ENCODE measurements at regions not wholly inside any gene's neighbourhood (a gene's known extent, or its start where the extent isn't known, plus 50 kb on each side); places are given as distances from the start of the nearest gene placed in this dataset.

DNA sequence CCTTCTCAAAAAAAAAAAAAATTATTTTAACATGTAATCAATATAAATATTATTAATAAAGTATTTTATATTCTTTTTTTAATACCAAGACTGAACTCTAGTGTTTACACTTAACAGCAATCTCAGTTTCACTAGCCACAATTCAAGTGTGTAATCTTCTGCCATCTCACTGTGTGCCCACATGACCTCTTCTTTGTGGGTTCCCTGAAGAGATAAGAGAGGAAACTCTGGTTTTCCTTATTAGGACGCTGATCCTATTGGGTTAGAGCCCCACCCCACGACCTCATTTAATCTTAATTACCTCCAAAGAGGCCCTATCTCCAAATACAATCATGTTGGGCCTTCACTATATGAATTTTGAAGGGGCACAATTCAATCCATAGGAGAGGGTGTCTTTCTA lies 177.6 kb downstream of the STK31 start:
- WGBS, result 42% methylated on average over 2 of the region's 2 CpGs
- Histone ChIP-seq H3K27ac (no peak overlapping the region), H3K4me3 (no peak overlapping the region), H3K36me3 (no peaks in the 10 kb centered on the region), H3K9me3 (no peaks in the 10 kb centered on the region), H3K4me1 (replicated peaks) (no peaks in the 10 kb centered on the region), H3K27me3 (replicated peaks; ENCODE audit: insufficient read depth) (no peaks in the 10 kb centered on the region)
- intact Hi-C loops (cut with DNase I), result no loop called here
- DNase-seq (ENCODE audit: low spot score), result no peak
- TF ChIP-seq, protein P1, sequence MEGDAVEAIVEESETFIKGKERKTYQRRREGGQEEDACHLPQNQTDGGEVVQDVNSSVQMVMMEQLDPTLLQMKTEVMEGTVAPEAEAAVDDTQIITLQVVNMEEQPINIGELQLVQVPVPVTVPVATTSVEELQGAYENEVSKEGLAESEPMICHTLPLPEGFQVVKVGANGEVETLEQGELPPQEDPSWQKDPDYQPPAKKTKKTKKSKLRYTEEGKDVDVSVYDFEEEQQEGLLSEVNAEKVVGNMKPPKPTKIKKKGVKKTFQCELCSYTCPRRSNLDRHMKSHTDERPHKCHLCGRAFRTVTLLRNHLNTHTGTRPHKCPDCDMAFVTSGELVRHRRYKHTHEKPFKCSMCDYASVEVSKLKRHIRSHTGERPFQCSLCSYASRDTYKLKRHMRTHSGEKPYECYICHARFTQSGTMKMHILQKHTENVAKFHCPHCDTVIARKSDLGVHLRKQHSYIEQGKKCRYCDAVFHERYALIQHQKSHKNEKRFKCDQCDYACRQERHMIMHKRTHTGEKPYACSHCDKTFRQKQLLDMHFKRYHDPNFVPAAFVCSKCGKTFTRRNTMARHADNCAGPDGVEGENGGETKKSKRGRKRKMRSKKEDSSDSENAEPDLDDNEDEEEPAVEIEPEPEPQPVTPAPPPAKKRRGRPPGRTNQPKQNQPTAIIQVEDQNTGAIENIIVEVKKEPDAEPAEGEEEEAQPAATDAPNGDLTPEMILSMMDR (IDR thresholded peaks at IDR 0.05), result no peak
- TF ChIP-seq POLR2AphosphoS5 (IDR thresholded peaks at IDR 0.05), result no peak
- no peak for TF ChIP-seq POLR2A (IDR thresholded peaks at IDR 0.05)

DNA sequence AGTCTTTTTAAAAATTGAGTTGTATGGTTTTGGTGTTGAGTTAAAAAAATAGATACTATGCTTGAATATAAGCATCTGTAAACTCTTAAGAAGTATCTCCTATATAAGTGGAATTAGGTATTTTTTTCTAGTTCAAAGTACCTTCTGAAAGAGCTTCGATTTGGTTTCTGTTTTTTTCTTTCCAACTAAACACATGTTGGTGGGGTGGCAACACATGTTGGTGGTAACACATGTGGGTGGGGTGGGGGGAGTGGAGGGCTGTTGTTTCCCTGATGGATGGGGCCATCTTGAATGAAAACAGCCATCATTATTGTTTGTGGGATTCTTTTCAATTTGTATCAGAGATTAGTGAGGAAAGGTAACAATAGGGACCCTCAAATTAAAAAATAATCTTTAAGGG lies 178.9 kb downstream of the STK31 start:
- no peaks in the 10 kb centered on the region for H3K4me1 ChIP-seq (replicated peaks)
- no peaks in the 10 kb centered on the region for H3K36me3 ChIP-seq
- intact Hi-C loops (cut with DNase I), result no loop called here
- DNase-seq (ENCODE audit: low spot score), result no peak
- H3K27ac ChIP-seq, result no peak overlapping the region
- no peak overlapping the region for H3K4me3 ChIP-seq
- H3K9me3 ChIP-seq, result no peaks in the 10 kb centered on the region
- H3K27me3 ChIP-seq (replicated peaks; ENCODE audit: insufficient read depth), result no peaks in the 10 kb centered on the region
- TF ChIP-seq, protein P1 (IDR thresholded peaks at IDR 0.05), result no peak
- TF ChIP-seq POLR2AphosphoS5 (IDR thresholded peaks at IDR 0.05), result no peak
- TF ChIP-seq POLR2A (IDR thresholded peaks at IDR 0.05), result no peak
- 80% methylated on average over 1 of the region's 1 CpG for WGBS

DNA sequence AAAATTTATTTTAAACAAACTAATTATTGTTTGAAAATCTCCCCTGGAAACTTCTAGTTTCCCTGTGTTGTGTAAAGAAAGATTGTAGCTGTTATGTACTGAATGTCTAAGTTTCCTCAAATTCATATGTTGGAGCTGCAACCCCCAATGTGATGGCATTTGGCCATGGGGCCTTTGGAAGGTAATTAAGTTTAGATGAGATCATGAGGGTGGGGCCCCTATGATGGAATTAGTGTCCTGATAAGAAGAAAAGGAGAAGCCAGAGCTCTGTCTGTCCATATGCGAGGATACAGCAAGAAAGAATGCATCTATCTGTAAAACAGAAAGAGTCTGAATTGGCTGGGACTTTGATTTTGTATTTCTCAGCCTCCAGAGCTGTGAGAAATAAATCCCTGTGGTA lies 179.5 kb downstream of the STK31 start:
- 94% methylated on average over 1 of the region's 1 CpG for WGBS
- intact Hi-C loops (cut with DNase I), result no loop called here
- H3K4me1 ChIP-seq (replicated peaks), result no peaks in the 10 kb centered on the region

DNA sequence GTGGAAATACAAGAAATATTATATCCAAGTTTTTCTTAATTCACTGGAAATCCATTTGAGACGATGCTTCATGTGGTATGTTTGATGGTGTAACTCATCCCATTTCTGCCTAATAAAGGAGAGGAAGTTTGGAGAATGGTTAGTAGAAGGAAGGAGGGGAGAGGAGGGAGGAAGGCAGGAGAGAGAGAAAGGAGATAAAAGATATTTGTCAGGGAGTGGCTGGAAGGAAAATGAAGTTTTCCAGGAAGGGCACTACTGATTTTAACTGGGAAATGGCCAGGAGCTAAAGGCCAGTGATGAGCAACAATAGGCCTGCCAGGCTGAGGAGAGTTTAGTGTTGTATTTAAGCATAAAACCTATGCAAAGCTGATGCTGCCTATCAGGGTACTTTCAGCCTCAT lies 182.0 kb downstream of the STK31 start:
- TF ChIP-seq, protein P1 (IDR thresholded peaks at IDR 0.05), result no peak
- no peak for TF ChIP-seq POLR2AphosphoS5 (IDR thresholded peaks at IDR 0.05)
- no peak for TF ChIP-seq POLR2A (IDR thresholded peaks at IDR 0.05)
- Histone ChIP-seq H3K27ac (no peak overlapping the region), H3K27me3 (replicated peaks; ENCODE audit: insufficient read depth) (no peaks in the 10 kb centered on the region), H3K4me3 (no peak overlapping the region), H3K9me3 (no peaks in the 10 kb centered on the region), H3K36me3 (no peaks in the 10 kb centered on the region), H3K4me1 (replicated peaks) (no peaks in the 10 kb centered on the region)
- no peak for DNase-seq (ENCODE audit: low spot score)
- intact Hi-C loops (cut with DNase I), result no loop called here
- 63% methylated on average over 1 of the region's 1 CpG for WGBS

More for the DNA sequence above, 179.5 kb downstream of the STK31 start:
- TF ChIP-seq, protein P1 (IDR thresholded peaks at IDR 0.05), result no peak
- no peak for TF ChIP-seq POLR2AphosphoS5 (IDR thresholded peaks at IDR 0.05)
- no peak for TF ChIP-seq POLR2A (IDR thresholded peaks at IDR 0.05)
- Histone ChIP-seq H3K9me3 (no peaks in the 10 kb centered on the region), H3K4me3 (no peak overlapping the region), H3K36me3 (no peaks in the 10 kb centered on the region), H3K27ac (no peak overlapping the region), H3K27me3 (replicated peaks; ENCODE audit: insufficient read depth) (no peaks in the 10 kb centered on the region)
- no peak for DNase-seq (ENCODE audit: low spot score)

DNA sequence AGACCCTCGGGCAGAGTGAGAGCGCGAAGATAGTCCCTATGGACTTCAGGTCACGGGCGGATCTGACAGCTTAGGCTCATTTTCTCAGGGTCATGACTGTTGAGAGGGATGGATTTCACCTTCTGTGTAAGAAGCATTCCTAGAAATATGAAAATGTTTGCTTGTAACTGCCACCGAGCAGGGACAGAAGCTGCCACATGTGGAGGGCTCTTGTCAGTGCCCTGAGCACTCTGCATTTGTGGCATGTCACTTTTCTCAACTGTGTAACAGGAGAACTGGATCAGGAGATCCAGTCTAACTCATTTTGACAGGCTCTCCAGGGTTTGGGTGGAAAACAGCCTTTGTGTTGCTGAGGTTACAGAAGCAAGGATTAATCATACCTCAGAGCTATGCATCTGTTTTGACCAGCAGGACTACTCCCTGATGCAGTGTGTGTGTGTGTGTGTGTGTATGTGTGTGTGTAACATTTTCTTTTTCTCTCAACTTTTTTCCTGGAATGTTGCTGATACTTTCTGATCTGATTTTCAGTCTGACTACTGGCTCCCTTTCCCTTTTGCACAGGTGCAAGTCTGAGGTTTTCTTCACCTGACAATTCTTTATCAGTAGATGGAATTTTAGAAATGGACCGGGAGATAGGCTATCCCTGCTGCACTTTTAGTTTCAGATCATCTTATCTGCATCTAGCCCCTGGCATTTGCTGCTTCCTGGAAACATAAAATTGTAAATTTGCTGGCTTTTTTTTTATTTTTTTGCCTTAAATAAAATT lies 183.3 kb downstream of the STK31 start:
- 63% methylated on average over 7 of the region's 7 CpGs for WGBS
- Histone ChIP-seq H3K36me3 (no peaks in the 10 kb centered on the region), H3K4me3 (no peak overlapping the region), H3K27me3 (replicated peaks; ENCODE audit: insufficient read depth) (no peaks in the 10 kb centered on the region), H3K27ac (no peak overlapping the region), H3K4me1 (replicated peaks) (no peaks in the 10 kb centered on the region), H3K9me3 (no peaks in the 10 kb centered on the region)
- TF ChIP-seq, protein P1 (IDR thresholded peaks at IDR 0.05), result no peak
- TF ChIP-seq POLR2A (IDR thresholded peaks at IDR 0.05) (no peak), POLR2AphosphoS5 (IDR thresholded peaks at IDR 0.05) (no peak)
- no peak for DNase-seq (ENCODE audit: low spot score)
- intact Hi-C loops (cut with DNase I), result no loop called here

Data from prostate gland (tissue), 2 donors.